ENCODE measurements at regions not wholly inside any gene's neighbourhood (a gene's known extent, or its start where the extent isn't known, plus 50 kb on each side); places are given as distances from the start of the nearest gene placed in this dataset.

GRCh38 chr1:5543235-5543634, 449.0 kb downstream of the NPHP4 start:
- Histone ChIP-seq H3K4me3 (ENCODE audit: low read depth, low read length) (no peak overlapping the region), H3K4me1 (no peaks in the 10 kb centered on the region), H3K9me3 (no peaks in the 10 kb centered on the region), H3K27me3 (replicated peaks; ENCODE audit: control insufficient read depth, insufficient read depth, low read length) (no peaks in the 10 kb centered on the region), H3K36me3 (ENCODE audit: control insufficient read depth, insufficient read depth, low read length) (no peaks in the 10 kb centered on the region)
- TF ChIP-seq CTCF (IDR thresholded peaks at IDR 0.05; ENCODE audit: insufficient read depth in 1 of 2, low read depth in 1 of 2, low read length in 1 of 2, severe bottlenecking in 1 of 2, unreplicated experiment in 1 of 2) = no peak
- BruUV-seq (replicated peaks) = no TSS peak
- ChIA-PET CTCF (no interaction called here), POLR2A (no interaction called here)
- no peaks in the 10 kb centered on the region for H3K4me1 Mint-ChIP-seq (ENCODE audit: low read depth, unreplicated experiment)
- no peak overlapping the region for H3K4me3 Mint-ChIP-seq (ENCODE audit: unreplicated experiment)
- H3K27me3 Mint-ChIP-seq (ENCODE audit: insufficient read depth, unreplicated experiment) = peaks cover 11% of the 10 kb centered on the region
- no peak overlapping the region for H3K27ac Mint-ChIP-seq (ENCODE audit: unreplicated experiment)
- H3K36me3 Mint-ChIP-seq (ENCODE audit: insufficient read depth, unreplicated experiment) = no peaks in the 10 kb centered on the region
- no peak for DNase-seq
- no peaks in the 10 kb centered on the region for H3K9me3 Mint-ChIP-seq (ENCODE audit: unreplicated experiment)
- intact Hi-C loops (cut with micrococcal nuclease; ENCODE audit: unreplicated experiment) = no loop called here

GRCh38 chr1:5532811-5533210, 459.4 kb downstream of the NPHP4 start:
- H3K4me3 Mint-ChIP-seq (ENCODE audit: unreplicated experiment) = no peak overlapping the region
- CTCF ChIA-PET = no interaction called here

DNA sequence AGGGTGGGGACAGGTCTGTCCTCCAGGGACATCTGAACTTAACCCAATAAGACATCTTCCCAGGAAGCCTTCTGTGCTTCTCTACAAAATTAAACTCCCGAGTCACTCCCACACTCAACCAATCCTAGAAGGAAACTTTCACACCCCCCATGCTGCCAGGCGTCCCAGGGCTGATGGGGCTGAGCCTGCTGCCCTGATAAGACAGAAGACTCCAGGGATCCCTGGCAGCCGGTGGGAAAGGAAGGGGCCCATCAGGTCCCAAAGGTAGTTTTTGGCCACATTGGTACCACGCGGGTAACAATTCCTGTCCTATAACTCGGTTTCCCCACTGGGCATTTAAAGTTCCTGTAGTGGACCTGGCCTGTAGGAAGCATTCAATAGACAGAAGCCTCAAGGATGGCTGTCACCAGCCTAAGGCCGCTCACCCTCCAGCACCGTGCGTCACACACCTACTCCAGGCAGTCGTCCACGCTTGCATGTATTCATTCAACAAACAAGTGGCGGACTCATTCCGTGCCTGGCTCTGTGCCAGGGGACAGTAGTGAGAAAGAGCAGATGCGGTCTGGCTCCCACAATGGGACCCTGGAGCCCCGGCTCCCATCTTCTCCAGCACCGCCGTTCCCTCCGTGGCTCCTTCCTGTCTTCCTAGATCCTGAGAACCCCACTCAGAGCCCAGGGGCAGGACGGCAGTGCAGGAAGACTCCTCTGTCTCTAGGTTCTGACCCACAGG, 465.2 kb downstream of the NPHP4 start:
- H3K9me3 ChIP-seq = no peaks in the 10 kb centered on the region
- Mint-ChIP-seq H3K27ac (ENCODE audit: unreplicated experiment) (no peak overlapping the region), H3K27me3 (ENCODE audit: insufficient read depth, unreplicated experiment) (peaks cover 8% of the 10 kb centered on the region), H3K4me3 (ENCODE audit: unreplicated experiment) (no peak overlapping the region), H3K36me3 (ENCODE audit: insufficient read depth, unreplicated experiment) (no peaks in the 10 kb centered on the region), H3K9me3 (ENCODE audit: unreplicated experiment) (no peaks in the 10 kb centered on the region), H3K4me1 (ENCODE audit: low read depth, unreplicated experiment) (no peaks in the 10 kb centered on the region)
- no peaks in the 10 kb centered on the region for H3K36me3 ChIP-seq (ENCODE audit: control insufficient read depth, insufficient read depth, low read length)
- no TSS peak for BruUV-seq (replicated peaks)
- no peak overlapping the region for H3K4me3 ChIP-seq (ENCODE audit: low read depth, low read length)
- DNase-seq = no peak
- H3K4me1 ChIP-seq = no peaks in the 10 kb centered on the region
- no peaks in the 10 kb centered on the region for H3K27me3 ChIP-seq (replicated peaks; ENCODE audit: control insufficient read depth, insufficient read depth, low read length)
- no peak for TF ChIP-seq CTCF (IDR thresholded peaks at IDR 0.05; ENCODE audit: insufficient read depth in 1 of 2, low read depth in 1 of 2, low read length in 1 of 2, severe bottlenecking in 1 of 2, unreplicated experiment in 1 of 2)
- ChIA-PET CTCF (no interaction called here), POLR2A (no interaction called here)
- intact Hi-C loops (cut with micrococcal nuclease; ENCODE audit: unreplicated experiment) = no loop called here

More at GRCh38 chr1:5532811-5533210, 459.4 kb downstream of the NPHP4 start:
- intact Hi-C loops (cut with micrococcal nuclease; ENCODE audit: unreplicated experiment) = no loop called here
- no peak for DNase-seq
- Histone ChIP-seq H3K27me3 (replicated peaks; ENCODE audit: control insufficient read depth, insufficient read depth, low read length) (no peaks in the 10 kb centered on the region), H3K36me3 (ENCODE audit: control insufficient read depth, insufficient read depth, low read length) (no peaks in the 10 kb centered on the region), H3K4me3 (ENCODE audit: low read depth, low read length) (no peak overlapping the region), H3K4me1 (no peaks in the 10 kb centered on the region), H3K9me3 (no peaks in the 10 kb centered on the region)
- H3K36me3 Mint-ChIP-seq (ENCODE audit: insufficient read depth, unreplicated experiment) = no peaks in the 10 kb centered on the region
- H3K27ac Mint-ChIP-seq (ENCODE audit: unreplicated experiment) = no peak overlapping the region
- H3K27me3 Mint-ChIP-seq (ENCODE audit: insufficient read depth, unreplicated experiment) = peaks cover 16% of the 10 kb centered on the region
- BruUV-seq (replicated peaks) = no TSS peak
- no peaks in the 10 kb centered on the region for H3K9me3 Mint-ChIP-seq (ENCODE audit: unreplicated experiment)
- H3K4me1 Mint-ChIP-seq (ENCODE audit: low read depth, unreplicated experiment) = no peaks in the 10 kb centered on the region
- TF ChIP-seq CTCF (IDR thresholded peaks at IDR 0.05; ENCODE audit: insufficient read depth in 1 of 2, low read depth in 1 of 2, low read length in 1 of 2, severe bottlenecking in 1 of 2, unreplicated experiment in 1 of 2) = no peak
- POLR2A ChIA-PET = no interaction called here

Measured in Caco-2 (cell line).